ENCODE measurements at regions not wholly inside any gene's neighbourhood (a gene's known extent, or its start where the extent isn't known, plus 50 kb on each side); places are given as distances from the start of the nearest gene placed in this dataset.
A peak's percentile ranks its signal among the peaks of the same experiment; 100 is the strongest.

GRCh38 chr7:17659126-17659525 lies 281.2 kb downstream of the SNX13 start:
- intact Hi-C loops (cut with DNase I): no loop called here
- TF ChIP-seq, protein P1, sequence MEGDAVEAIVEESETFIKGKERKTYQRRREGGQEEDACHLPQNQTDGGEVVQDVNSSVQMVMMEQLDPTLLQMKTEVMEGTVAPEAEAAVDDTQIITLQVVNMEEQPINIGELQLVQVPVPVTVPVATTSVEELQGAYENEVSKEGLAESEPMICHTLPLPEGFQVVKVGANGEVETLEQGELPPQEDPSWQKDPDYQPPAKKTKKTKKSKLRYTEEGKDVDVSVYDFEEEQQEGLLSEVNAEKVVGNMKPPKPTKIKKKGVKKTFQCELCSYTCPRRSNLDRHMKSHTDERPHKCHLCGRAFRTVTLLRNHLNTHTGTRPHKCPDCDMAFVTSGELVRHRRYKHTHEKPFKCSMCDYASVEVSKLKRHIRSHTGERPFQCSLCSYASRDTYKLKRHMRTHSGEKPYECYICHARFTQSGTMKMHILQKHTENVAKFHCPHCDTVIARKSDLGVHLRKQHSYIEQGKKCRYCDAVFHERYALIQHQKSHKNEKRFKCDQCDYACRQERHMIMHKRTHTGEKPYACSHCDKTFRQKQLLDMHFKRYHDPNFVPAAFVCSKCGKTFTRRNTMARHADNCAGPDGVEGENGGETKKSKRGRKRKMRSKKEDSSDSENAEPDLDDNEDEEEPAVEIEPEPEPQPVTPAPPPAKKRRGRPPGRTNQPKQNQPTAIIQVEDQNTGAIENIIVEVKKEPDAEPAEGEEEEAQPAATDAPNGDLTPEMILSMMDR (IDR thresholded peaks at IDR 0.05): no peak
- H3K4me3 ChIP-seq: no peak overlapping the region

DNA sequence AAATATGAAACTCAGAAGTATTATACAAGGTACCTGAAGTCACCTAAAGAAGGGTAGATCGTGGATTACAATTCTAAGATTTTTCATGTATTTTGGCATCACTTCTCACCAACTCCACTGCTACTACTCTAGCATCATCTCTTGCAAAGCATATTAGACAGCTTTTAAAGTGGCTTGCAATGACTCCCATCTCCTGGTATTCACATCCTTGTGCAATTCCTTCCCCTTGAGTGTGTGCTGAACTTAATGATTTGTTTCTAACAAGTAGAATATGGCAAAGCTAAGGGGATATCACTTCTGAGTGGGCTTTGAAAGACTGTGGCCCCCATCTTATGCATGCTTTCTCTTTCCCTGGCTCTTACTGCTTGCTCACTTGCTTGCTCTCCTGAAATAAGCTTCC lies 280.2 kb downstream of the SNX13 start:
- H3K27ac ChIP-seq: no peak overlapping the region
- no peaks in the 10 kb centered on the region for H3K36me3 ChIP-seq
- H3K9me3 ChIP-seq: peaks cover 0 to 2% of the 10 kb centered on the region in 2 donors
- peaks cover 0 to 5% of the 10 kb centered on the region in 2 donors for H3K4me1 ChIP-seq
- H3K4me3 ChIP-seq: no peak overlapping the region
- TF ChIP-seq, protein P1 (IDR thresholded peaks at IDR 0.05): no peak
- no peak for DNase-seq
- no peaks in the 10 kb centered on the region for H3K27me3 ChIP-seq
- intact Hi-C loops (cut with DNase I): no loop called here
- peak; percentile 32 for ATAC-seq

More at GRCh38 chr7:17659126-17659525, 281.2 kb downstream of the SNX13 start:
- Histone ChIP-seq H3K27me3 (no peaks in the 10 kb centered on the region), H3K27ac (no peak overlapping the region), H3K36me3 (no peaks in the 10 kb centered on the region), H3K4me1 (peaks cover 0 to 5% of the 10 kb centered on the region in 2 donors), H3K9me3 (peaks cover 0 to 2% of the 10 kb centered on the region in 2 donors)
- ATAC-seq: no peak
- no peak for DNase-seq

DNA sequence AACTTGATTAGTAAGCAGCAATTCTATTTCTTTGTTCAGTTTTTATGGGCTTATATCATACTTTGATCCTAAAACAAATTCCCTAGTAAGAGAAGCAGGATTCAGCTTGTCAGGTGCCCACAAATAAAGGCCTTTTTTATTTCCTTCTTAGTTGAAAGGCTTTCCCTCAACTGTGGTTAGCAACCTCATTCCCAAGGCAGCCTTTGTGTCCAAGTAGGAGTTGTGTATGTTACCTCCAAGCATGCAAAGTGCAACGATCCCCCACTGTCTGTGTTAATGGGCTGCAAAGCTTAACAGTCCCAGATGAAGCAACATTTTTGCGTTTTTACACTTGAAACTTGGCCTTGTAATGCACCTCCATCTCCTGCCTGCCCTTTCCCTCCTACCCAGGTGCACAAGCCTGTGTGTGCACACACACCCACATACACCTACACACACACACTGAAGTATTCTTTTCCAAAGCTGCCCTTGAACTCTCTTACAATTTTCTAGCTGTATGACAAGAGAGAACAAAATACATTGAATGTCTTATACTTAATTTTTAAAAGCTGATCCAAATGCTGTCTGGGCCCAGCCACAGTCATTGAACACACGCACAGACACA lies 278.2 kb downstream of the SNX13 start:
- no peak for DNase-seq
- no peak overlapping the region for H3K4me3 ChIP-seq

DNA sequence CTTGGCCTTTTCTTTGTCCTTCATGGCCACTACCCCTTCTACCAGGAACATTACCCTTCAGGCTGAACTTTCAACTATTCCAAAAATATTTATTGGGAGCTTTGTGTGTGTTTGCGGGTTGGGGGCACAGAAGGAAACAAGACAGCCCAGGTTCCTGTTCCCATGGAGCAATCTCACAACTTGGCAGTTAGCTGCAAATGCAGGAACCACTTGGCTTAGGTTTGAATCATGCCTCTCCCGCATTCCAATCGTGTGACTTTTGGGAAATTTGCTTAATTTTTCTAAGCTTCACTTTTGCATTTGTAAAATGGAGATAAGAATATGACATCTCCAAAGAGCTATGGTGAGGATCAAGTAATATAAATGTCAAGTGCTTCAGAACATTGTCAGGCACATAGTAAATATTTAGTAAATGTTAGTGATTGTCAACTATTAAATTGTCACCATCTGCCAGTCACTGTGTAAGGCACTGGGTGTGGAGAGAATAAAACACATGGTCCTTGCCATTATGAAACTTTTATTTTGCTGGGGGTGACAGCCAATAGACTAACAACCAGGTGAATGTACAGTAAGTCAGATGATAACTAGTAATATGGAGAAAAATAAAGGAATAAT lies 277.1 kb downstream of the SNX13 start:
- intact Hi-C loops (cut with DNase I): no loop called here
- Histone ChIP-seq H3K4me1 (peaks cover 0 to 5% of the 10 kb centered on the region in 2 donors), H3K27me3 (no peaks in the 10 kb centered on the region), H3K27ac (peak overlapping the region; percentile 19 to 47), H3K4me3 (no peak overlapping the region), H3K36me3 (no peaks in the 10 kb centered on the region), H3K9me3 (peaks cover 0 to 2% of the 10 kb centered on the region in 2 donors)
- DNase-seq: no peak
- TF ChIP-seq, protein P1 (IDR thresholded peaks at IDR 0.05): no peak
- ATAC-seq: peak; percentile 61

More for the DNA sequence above, 278.2 kb downstream of the SNX13 start:
- H3K9me3 ChIP-seq: peaks cover 0 to 2% of the 10 kb centered on the region in 2 donors
- TF ChIP-seq, protein P1 (IDR thresholded peaks at IDR 0.05): no peak
- H3K4me1 ChIP-seq: peaks cover 0 to 5% of the 10 kb centered on the region in 2 donors
- H3K36me3 ChIP-seq: no peaks in the 10 kb centered on the region
- ATAC-seq: peak; percentile 18
- H3K27ac ChIP-seq: no peak overlapping the region
- no peaks in the 10 kb centered on the region for H3K27me3 ChIP-seq
- intact Hi-C loops (cut with DNase I): no loop called here

- DNase-seq (peak in 1 of 4 donors; percentile 78), ATAC-seq (no peak)
- Histone ChIP-seq H3K4me1 (peaks cover 0 to 5% of the 10 kb centered on the region in 2 donors), H3K9me3 (no peaks in the 10 kb centered on the region), H3K27me3 (no peaks in the 10 kb centered on the region), H3K4me3 (no peak overlapping the region), H3K27ac (no peak overlapping the region), H3K36me3 (no peaks in the 10 kb centered on the region)
- intact Hi-C loops (cut with DNase I): no loop called here
- TF ChIP-seq, protein P1 (IDR thresholded peaks at IDR 0.05): no peak
These were observed 275.3 kb downstream of the SNX13 start for GRCh38 chr7:17665029-17665428.

Data from left lung (tissue), 4 donors.